ENCODE measurements at regions not wholly inside any gene's neighbourhood (a gene's known extent, or its start where the extent isn't known, plus 50 kb on each side); places are given as distances from the start of the nearest gene placed in this dataset.

DNA sequence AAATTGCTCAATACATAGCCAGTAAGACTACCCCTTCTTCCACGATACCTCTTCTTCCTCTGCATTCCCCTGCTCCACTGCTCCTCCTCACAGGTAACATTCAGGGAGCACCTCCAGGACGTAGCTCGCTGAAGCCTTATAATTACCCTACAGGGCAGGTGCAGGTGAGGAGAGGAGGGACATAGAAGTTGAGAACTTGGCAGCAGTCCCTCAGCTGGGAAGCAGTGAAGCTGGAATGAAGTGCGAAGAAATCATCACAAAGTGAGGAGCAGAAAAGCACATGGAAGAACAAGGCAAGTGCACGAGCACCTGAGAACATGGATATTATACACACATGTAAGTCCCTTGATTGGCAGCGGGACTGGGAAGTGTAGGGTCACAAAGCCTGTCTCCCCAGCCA is 118.2 kb downstream of the HSD17B3 start:
- FAIRE-seq (no peak), DNase-seq (ENCODE audit: extremely low spot score, insufficient read length, low read depth) (no peak)

DNA sequence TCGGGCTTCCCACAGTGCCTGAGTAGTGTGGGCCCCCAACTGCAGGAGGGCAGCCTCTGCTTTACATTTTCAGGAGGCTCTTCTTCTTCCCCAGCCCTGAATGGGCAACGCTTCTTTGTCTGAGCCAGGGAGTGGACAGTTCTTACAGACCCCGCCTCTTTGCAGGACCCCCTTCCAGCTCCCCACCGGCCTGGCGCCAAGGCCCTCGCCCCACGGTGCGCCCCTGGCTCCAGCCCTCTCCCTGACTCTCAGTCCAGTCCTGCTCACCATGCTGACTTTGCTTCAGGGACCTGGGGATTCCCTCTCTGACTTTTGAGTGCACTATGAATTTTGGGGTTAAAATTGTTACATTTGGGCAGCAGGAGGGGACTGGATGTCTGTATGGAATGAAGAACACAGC is 123.8 kb downstream of the HSD17B3 start:
- no peak for DNase-seq (ENCODE audit: extremely low spot score, insufficient read length, low read depth)
- FAIRE-seq, result no peak

DNA sequence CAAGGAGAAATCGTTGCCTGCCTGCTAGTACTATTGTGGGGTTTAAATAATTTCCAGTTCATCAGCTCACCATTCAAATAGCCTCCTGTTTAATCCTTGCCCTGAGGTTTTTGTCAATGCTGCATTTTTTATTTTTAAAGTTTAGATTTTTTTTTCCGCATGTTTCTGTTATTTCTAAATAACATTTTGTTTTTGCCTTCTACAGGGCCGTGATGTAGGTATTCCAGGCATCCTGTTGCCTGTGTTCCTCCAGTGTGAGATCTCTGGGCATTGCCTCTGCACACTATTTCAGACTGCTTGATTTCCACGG is 124.3 kb downstream of the HSD17B3 start:
- FAIRE-seq (no peak), DNase-seq (ENCODE audit: extremely low spot score, insufficient read length, low read depth) (no peak)

DNA sequence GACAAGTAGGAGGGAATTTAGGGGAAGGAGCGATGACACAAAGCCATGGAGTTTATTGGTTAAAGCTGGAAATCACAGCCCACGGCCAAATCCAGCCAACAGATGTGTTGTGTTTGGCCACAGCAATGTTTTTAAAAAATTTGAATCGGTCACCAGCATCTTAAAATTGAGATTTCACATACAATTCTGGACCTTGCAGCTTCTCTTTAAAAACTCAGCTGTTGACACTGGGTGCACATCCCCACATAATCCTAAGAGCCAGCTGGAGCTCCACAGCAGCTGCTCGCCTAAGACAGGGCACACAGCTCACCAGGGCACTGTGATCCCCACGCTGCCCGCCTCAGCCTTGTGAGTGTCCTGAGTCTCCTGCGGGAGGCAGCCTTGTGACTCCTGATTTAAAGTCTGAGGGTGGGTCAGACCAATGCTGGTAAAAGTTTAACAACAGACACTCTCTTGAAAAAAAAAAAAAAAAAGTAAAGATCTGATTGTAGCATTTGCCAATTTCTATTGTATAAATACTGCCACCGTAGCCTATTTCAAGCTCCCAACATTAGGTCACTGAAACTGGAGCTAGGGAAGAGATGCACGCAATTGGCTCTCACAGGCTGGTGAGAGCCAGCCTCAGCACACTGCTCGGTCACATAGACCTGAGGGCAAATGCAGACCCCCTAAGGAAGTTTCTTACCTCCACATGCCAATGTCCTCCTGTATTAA is 124.8 kb downstream of the HSD17B3 start:
- no peak for FAIRE-seq
- no peak for DNase-seq (ENCODE audit: extremely low spot score, insufficient read length, low read depth)

DNA sequence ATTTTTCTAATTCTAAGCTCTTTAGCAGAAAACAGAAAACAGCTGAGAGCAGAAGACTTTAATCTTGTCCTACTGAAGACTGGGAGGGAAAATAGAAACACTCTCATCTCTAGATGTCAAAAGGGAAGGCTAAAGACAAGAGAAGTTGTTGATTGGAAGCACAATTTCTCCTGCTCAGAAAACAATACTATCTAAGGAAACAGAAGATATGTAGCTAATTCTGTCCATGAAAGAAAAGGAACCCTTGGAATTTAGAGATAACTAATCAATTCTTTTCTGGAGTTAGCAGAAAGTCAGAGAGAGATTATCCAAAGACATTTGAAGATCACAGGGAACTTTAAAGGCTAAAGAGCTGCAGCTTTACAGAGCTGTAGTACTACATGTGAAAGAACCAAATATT is 126.2 kb downstream of the HSD17B3 start:
- DNase-seq (ENCODE audit: extremely low spot score, insufficient read length, low read depth) (no peak), FAIRE-seq (no peak)

DNA sequence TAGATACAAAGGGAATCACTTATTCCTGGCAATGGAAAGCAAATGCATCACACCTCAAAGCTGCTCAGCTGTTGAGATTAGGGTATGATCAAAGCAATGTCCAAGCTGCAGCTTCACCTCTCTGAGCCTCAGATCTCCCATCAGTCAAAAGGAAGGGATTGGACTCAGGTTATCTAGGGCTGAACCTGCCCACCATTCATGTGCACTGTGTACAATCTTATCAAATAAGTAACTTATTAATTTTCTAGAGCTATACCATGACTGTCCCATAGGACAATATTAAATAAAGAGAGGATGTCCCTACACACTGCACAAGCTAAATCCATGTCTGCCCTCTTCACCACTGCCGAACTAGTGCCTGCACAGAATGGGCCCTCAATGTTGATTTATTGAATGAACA is 127.0 kb downstream of the HSD17B3 start:
- FAIRE-seq (no peak), DNase-seq (ENCODE audit: extremely low spot score, insufficient read length, low read depth) (no peak)

DNA sequence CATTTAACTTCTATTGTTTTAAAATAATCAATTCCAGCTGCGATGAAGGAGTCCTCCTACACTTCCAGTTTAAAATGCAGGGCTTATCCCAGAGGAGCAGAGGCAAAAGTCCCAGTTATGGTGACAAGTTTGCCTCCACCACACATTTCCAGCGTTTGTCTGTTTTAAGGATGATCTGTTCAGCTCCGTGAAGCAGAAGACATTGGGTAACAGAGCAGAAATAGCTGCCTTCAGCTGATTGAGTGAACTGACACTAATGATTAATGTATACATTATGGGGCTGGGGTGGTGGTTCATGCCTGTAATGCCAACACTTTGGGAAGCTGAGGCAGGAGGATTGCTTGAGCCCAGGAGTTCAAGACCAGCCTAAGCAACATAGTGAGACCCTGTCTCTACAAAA is 127.6 kb downstream of the HSD17B3 start:
- no peak for DNase-seq (ENCODE audit: extremely low spot score, insufficient read length, low read depth)
- FAIRE-seq, result no peak

DNA sequence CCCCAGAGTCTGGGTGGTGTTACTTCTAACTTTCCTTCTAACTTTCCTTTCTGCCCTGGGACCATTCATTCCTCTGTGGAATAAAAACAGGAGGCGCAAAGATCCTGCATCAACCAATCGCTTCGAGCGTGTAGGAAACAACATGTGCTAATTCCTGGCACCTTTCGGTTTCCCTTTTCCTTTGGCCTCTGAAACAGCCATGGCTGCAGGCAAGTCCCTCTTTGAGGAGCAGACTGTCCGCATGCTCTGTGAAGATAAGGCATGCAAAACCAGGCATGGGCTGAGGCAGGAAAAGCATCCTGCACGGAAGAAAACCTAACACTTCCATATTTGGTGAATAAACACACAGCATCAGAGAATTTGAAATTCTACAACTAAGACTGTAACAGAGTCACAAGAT is 128.3 kb downstream of the HSD17B3 start:
- DNase-seq (ENCODE audit: extremely low spot score, insufficient read length, low read depth) (no peak), FAIRE-seq (no peak)

DNA sequence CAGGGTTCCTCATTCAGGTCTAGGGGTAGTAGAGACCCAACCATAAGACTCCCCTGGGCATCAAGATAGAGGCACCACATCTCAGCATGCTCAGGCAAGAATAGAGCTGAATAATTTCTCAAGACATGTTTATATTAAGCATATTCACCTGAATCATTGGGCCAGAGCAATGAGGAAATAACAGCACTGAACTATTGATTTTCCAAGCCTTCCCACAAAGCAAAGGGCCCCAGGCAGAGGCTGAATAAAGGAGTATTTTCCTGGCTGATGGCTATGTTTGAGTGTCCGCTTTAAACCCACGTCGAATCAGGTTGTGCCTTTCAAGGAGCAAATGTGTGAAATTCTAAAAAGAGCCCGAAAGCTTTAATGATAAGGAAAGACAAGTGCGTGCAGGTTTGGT is 129.2 kb downstream of the HSD17B3 start:
- DNase-seq (ENCODE audit: extremely low spot score, insufficient read length, low read depth) (no peak), FAIRE-seq (no peak)

DNA sequence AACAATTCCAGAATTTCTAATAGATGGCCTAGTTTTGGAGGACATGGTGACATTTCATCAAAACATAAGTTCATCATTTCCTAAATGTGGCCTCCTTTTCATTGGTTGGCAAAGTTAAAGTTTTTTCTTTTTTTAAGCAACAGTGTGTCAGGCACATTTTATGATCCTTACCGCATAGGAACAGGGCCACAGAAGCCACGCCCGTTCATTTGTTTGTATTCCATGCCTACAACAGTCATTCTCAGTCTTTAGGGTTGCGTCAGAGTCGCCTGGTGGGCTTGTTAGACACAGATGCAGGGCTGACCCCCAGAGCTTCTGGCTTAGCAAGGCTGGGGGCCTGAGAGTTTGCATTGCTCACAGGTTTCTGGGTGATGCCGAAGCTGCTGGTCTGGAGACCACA is 130.2 kb downstream of the HSD17B3 start:
- DNase-seq (ENCODE audit: extremely low spot score, insufficient read length, low read depth), result no peak
- FAIRE-seq, result no peak

DNA sequence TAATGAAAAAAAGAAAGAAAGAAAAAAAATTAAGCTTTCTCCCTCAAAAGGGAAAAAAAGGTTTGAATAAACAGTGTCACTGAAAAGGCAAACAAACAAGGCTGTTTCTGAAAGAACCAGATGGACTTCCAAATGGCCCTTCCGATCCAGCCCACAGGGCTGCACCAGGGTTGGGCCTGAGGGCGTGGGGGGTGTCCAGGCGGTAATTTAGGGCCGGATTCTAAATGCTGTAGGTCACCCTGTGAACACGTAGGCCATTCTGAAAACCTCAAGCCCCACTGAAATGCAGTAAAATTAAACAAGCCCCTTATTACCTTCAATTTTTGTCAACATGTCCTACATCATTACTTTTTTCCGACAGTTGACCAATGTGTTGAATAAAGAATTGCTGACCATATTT is 132.1 kb downstream of the HSD17B3 start:
- no peak for DNase-seq (ENCODE audit: extremely low spot score, insufficient read length, low read depth)
- no peak for FAIRE-seq

DNA sequence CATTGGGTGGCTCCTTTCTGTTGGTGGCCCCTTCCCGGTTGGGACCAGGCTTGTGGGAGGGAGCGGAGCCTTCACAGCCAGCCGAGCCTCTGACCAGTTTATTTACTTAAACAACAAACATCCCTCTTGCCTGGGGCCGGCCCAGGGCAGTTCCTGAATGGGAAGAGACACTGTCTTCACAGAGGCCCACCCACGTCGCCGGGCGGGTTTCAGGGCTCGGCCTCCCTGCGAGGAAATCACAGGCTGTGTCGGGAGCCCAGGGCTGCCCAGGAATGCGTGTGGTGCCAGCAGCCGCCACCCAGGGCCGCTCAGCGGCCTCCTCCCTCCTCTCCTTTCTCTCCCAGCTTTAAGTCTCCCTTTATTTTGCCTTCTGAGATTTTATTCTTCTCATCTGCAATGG is 132.5 kb downstream of the HSD17B3 start:
- no peak for FAIRE-seq
- DNase-seq (ENCODE audit: extremely low spot score, insufficient read length, low read depth), result no peak

DNA sequence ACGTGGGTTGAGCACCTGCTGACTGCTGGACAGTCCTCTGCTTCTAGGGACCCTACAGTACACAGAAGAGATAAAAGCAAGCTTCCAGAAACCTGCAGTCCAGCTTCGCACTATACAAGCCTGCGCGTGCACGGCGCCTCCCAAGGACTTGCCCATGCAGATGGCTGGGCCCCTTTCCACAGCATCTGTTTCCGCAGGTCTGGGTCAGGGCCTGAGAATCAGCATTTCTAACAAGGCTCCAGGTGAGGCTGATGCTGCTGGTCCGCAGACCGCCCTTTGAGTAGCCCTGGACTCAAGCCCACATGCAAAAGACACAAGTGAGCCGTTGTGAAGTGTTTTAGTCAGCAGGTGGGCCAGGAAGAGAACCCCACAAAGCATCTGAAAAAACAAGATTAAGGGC is 133.1 kb downstream of the HSD17B3 start:
- no peak for FAIRE-seq
- no peak for DNase-seq (ENCODE audit: extremely low spot score, insufficient read length, low read depth)

DNA sequence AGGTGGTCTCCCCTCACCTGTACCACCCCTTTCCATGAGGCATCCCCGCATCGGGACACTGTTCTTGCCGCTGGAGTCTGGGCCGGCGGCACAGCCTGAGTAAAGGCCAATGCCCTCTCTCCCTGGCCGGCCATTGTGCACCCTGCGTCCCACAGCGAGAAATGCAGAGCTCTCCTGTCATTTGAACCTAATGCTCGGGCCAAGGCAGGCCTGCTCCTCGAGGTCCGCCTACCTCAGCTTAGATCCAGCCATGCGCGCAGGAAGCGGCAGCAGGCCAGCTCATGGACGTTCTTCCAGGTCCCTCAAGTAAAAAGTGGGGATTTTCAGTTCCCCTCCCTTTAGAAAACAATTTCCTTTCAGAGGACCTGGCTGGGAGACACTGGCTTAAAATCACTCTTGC is 135.0 kb downstream of the HSD17B3 start:
- FAIRE-seq (no peak), DNase-seq (ENCODE audit: extremely low spot score, insufficient read length, low read depth) (no peak)

DNA sequence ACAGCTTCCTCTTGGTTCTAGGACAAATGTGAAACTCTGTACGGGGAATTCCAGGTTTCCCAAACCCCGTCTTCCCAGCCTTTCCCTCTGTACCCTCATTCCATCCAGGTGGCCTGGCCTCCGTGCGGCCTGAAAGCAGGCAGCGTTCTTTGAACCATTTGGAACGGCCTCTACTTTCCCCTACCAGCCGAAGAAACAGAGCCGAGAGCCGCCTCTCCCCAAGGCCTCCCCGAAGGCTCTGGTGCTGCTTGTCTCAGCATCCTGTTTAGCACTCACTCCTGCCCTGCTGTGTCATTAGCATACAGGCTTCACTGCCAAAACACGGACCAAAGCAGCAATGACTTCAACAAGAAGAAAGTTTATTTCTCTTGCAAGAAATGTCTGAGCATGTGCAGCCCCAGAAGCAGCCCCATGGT is 137.7 kb downstream of the HSD17B3 start:
- FAIRE-seq (no peak), DNase-seq (ENCODE audit: extremely low spot score, insufficient read length, low read depth) (no peak)

DNA sequence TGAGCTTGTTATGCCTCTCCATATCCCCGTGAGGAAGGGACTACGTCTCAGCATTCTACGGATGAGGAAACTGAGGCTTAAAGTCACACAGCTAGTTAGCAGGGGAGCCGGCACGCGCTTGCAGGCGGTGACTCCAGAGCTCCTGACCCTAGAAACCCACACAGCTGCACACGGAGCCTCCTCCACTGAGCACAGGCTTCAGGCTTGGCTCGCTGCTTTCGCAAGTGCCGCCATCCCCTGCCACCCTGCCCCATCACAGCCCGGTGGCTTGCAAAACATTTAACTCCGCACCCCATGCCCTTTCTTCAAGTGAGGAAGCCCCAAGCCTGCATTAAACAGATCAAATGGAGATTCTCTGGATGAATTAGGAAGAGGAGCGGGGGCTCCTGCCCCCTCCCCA is 138.3 kb downstream of the HSD17B3 start:
- FAIRE-seq, result no peak
- DNase-seq (ENCODE audit: extremely low spot score, insufficient read length, low read depth), result no peak

DNA sequence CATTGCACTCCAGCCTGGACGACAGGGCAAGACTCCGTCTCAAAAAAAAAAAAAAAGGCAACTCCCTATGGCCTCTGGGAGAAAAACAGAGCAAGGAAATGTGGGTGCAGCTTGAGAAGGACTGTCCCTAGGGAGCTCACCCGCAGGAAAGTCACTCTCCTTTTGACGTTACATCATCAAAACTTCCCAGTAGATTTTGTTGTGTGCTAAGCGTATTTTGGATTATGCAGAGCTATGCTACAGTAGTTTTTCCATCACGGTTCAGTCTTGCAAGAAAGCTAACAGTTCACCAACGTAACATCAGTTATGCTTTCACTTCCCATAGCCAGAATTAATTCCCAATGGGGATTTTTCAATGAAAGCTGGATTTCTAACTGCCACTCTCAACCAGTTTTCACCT is 138.8 kb downstream of the HSD17B3 start:
- DNase-seq (ENCODE audit: extremely low spot score, insufficient read length, low read depth), result no peak
- FAIRE-seq, result no peak

DNA sequence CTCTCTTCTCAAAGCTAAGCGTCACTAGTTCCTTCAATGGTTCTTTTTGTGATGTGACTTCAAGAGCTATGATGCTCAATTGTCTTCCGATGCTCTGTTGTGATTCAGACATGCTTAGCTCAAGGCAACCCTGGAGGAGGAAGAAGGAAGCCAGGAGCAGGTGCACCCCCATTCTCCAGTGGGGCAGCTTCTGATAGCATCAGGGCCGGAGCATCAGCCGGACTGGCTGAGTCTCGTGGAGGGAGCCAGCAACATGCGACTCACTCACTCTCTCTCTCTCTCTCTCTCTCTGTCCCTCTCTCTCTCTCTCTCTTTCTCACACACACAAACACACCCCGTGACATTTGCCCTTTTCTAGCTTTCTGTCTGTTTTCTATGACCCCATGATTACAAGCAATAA is 140.2 kb downstream of the HSD17B3 start:
- DNase-seq (ENCODE audit: extremely low spot score, insufficient read length, low read depth) (no peak), FAIRE-seq (no peak)

DNA sequence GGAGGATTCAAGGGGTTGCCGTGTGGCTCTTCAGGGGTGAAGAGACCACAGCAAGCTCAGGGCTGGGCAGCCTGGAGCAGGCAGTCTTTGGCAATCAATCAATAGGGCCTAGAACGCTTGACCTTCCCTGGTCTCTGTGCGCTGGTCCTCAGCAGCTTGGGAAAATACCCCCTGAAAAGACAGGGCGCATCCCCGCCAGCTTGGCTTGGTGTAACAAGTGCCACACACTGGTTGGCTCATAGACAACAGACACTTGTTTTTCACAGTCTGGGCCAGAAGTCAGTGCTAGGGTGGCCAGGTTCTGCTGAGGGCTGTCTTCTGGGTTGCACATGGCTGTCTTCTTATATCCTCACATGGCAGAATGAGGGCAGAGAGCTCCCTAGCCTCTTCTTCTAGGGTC is 141.1 kb downstream of the HSD17B3 start:
- DNase-seq (ENCODE audit: extremely low spot score, insufficient read length, low read depth) (no peak), FAIRE-seq (no peak)

DNA sequence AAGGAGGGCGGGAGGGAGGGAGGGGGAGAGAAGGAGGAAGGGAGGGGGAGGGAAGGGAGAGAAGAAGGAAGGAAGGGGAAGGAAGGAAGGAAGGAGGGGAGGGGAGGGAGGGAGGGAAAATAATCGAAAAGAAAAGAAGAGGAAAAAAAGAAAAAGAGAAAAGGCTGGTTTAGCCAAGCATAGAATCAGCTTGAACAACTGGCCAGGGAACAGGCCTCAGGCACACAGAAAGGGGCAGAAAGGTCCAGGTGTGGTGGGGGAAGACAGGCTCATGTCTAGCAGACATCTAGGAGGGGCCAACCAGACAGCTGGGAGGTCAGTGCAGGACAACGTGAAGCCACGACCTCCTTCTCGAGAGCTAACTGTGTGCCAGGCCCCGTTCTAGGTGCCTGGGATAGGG is 141.8 kb downstream of the HSD17B3 start:
- DNase-seq (ENCODE audit: extremely low spot score, insufficient read length, low read depth) (no peak), FAIRE-seq (no peak)

DNA sequence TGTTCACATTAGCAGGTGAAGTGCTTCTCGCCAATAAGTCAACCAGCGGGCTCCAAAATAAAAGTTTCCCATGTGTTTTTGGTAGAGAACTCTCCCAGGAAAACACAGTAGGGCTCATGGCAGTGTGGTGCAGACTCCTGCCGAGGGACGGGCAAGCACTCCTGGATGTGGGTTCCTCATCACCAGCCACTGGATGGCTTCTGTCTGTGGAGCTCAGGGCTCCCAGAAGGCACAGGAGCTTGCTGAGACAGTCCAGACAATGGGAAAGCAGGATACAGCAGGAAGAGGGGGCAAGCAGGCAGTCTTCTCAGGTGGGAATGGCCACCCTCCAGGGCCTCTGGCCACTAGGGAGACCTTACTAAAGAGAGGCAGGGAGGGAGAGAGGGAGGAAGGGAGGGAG is 142.4 kb downstream of the HSD17B3 start:
- no peak for FAIRE-seq

DNA sequence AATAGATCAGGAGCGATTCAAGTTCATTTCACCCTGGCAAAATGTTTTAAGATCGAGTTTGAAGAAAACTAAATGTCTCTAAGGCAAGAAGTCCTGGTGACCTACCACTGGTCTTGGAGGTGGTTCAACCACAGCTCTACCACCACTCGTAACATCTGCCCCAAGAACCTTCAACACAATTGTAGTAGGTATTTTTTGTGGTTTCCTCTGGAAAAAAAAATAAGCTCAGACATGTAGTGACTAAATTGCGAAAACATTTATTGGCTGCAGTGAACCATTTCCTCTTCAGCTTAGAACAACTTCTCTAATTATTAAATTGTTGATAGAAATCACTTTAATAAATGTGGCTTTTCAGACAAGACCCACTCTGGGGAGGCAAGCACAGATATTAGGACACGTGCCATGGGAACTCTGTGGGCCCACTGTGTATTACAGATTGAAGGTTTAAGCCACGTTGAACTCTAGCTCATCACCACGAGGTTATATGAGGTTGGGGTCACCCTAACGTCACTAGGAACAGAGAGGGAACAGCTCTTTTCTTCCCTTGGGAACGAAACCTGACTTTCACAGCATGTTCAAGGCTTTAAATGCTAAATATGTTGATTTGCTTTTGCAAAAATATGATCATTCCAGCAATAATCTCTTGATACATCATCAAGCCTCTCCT is 142.9 kb downstream of the HSD17B3 start:
- DNase-seq (ENCODE audit: extremely low spot score, insufficient read length, low read depth) (no peak), FAIRE-seq (no peak)

More for the DNA sequence above, 142.4 kb downstream of the HSD17B3 start:
- no peak for DNase-seq (ENCODE audit: extremely low spot score, insufficient read length, low read depth)

All from GM18507 (cell line).